ENCODE measurements at regions not wholly inside any gene's neighbourhood (a gene's known extent, or its start where the extent isn't known, plus 50 kb on each side); places are given as distances from the start of the nearest gene placed in this dataset.

DNA sequence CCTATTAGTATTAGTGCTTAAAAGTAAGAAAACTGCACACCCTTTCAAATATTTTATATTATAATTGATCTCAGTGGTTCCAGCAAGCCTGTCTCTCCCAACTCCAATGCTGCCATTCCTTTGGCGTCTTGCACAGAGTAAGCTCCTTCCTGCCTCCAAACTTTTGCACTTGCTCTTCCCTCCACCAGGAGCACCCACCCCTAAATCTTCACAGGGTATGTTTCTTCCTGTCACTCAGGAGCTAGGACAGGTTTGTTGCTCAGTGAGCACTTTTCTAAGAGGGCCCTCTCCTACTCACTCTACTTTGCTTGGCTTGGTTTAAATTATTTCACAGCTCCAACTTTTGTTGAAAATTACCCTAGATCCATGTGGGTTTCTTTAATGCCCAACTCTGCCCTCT, 189.1 kb upstream of the ADRA1B start:
- Histone ChIP-seq H3K4me3 (ENCODE audit: low read length) (no peak overlapping the region), H3K4me1 (ENCODE audit: insufficient read depth, low read length) (no peaks in the 10 kb centered on the region), H3K27ac (ENCODE audit: low read length) (no peak overlapping the region), H3K9ac (ENCODE audit: low read depth, low read length) (no peak overlapping the region), H3K9me3 (ENCODE audit: insufficient read depth, low read depth, low read length) (no peaks in the 10 kb centered on the region), H3K36me3 (ENCODE audit: insufficient read depth, low read depth, low read length) (no peaks in the 10 kb centered on the region), H3K27me3 (ENCODE audit: insufficient read depth, low read length) (no peaks in the 10 kb centered on the region)

GRCh38 chr5:159730285-159730684, 186.0 kb upstream of the ADRA1B start:
- no peaks in the 10 kb centered on the region for H3K36me3 ChIP-seq (ENCODE audit: insufficient read depth, low read depth, low read length)
- no peak overlapping the region for H3K9ac ChIP-seq (ENCODE audit: low read depth, low read length)
- H3K4me1 ChIP-seq (ENCODE audit: insufficient read depth, low read length) = no peaks in the 10 kb centered on the region
- H3K27ac ChIP-seq (ENCODE audit: low read length) = no peak overlapping the region
- H3K9me3 ChIP-seq (ENCODE audit: insufficient read depth, low read depth, low read length) = no peaks in the 10 kb centered on the region
- no peaks in the 10 kb centered on the region for H3K27me3 ChIP-seq (ENCODE audit: insufficient read depth, low read length)
- H3K4me3 ChIP-seq (ENCODE audit: low read length) = no peak overlapping the region

- no peak overlapping the region for H3K9ac ChIP-seq (ENCODE audit: low read depth, low read length)
- no peak overlapping the region for H3K27ac ChIP-seq (ENCODE audit: low read length)
- H3K9me3 ChIP-seq (ENCODE audit: insufficient read depth, low read depth, low read length) = no peaks in the 10 kb centered on the region
- H3K36me3 ChIP-seq (ENCODE audit: insufficient read depth, low read depth, low read length) = no peaks in the 10 kb centered on the region
- H3K27me3 ChIP-seq (ENCODE audit: insufficient read depth, low read length) = no peaks in the 10 kb centered on the region
- no peak overlapping the region for H3K4me3 ChIP-seq (ENCODE audit: low read length)
- H3K4me1 ChIP-seq (ENCODE audit: insufficient read depth, low read length) = no peaks in the 10 kb centered on the region
Measured at GRCh38 chr5:159732220-159732619, 184.1 kb upstream of the ADRA1B start.

GRCh38 chr5:159734366-159734765, 181.9 kb upstream of the ADRA1B start:
- no peaks in the 10 kb centered on the region for H3K27me3 ChIP-seq (ENCODE audit: insufficient read depth, low read length)
- H3K27ac ChIP-seq (ENCODE audit: low read length) = no peak overlapping the region
- no peak overlapping the region for H3K4me3 ChIP-seq (ENCODE audit: low read length)
- H3K36me3 ChIP-seq (ENCODE audit: insufficient read depth, low read depth, low read length) = no peaks in the 10 kb centered on the region
- no peak overlapping the region for H3K9ac ChIP-seq (ENCODE audit: low read depth, low read length)
- H3K4me1 ChIP-seq (ENCODE audit: insufficient read depth, low read length) = peaks cover 5% of the 10 kb centered on the region; the same call in 1 of the 2 replicates
- no peaks in the 10 kb centered on the region for H3K9me3 ChIP-seq (ENCODE audit: insufficient read depth, low read depth, low read length)

DNA sequence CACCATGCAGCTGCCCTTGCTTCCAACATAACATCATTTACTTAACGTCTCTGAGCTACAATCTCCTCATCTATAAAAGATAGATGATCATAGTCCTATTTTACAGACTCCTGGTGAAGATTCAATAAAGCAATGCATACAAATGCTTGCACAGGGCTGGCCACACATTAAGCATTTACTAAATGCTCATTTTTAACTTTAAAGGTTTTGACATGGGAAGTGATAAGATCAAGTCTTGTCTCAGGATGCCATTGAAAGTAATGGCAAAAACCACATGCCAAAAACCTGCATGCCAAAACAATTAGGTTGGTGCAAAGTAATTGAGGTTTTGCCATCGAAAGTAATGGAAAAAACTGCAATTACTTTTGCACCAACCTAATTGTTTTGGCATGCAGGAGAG, 181.2 kb upstream of the ADRA1B start:
- Histone ChIP-seq H3K27ac (ENCODE audit: low read length) (no peak overlapping the region), H3K9me3 (ENCODE audit: insufficient read depth, low read depth, low read length) (no peaks in the 10 kb centered on the region), H3K4me1 (ENCODE audit: insufficient read depth, low read length) (peaks cover 5% of the 10 kb centered on the region; the same call in 1 of the 2 replicates), H3K4me3 (ENCODE audit: low read length) (no peak overlapping the region), H3K9ac (ENCODE audit: low read depth, low read length) (no peak overlapping the region), H3K27me3 (ENCODE audit: insufficient read depth, low read length) (no peaks in the 10 kb centered on the region), H3K36me3 (ENCODE audit: insufficient read depth, low read depth, low read length) (no peaks in the 10 kb centered on the region)

GRCh38 chr5:159735749-159736660, 180.3 kb upstream of the ADRA1B start:
- H3K27me3 ChIP-seq (ENCODE audit: insufficient read depth, low read length) = no peaks in the 10 kb centered on the region
- peaks cover 5% of the 10 kb centered on the region; the same call in 1 of the 2 replicates for H3K4me1 ChIP-seq (ENCODE audit: insufficient read depth, low read length)
- H3K9me3 ChIP-seq (ENCODE audit: insufficient read depth, low read depth, low read length) = no peaks in the 10 kb centered on the region
- no peak overlapping the region for H3K4me3 ChIP-seq (ENCODE audit: low read length)
- no peak overlapping the region for H3K27ac ChIP-seq (ENCODE audit: low read length)
- H3K36me3 ChIP-seq (ENCODE audit: insufficient read depth, low read depth, low read length) = no peaks in the 10 kb centered on the region
- no peak overlapping the region for H3K9ac ChIP-seq (ENCODE audit: low read depth, low read length)

DNA sequence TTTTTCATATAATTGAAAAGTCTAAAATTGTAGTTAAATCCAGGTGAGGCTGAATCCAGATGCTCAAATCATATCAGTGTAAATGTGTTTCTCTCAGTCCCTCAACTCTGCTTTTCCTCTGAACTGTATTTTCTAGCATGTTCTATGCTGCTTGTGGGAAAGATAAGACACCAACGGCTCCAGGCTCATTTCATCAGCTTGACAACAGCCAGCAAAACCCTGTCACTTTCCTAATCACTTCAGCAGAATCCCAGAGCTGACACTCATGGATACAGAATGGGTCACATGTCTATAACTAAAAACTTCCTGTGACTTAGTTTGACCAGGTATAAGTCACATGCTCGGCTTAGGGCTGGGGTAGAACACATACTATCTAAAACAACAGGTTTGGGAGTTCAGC, 179.4 kb upstream of the ADRA1B start:
- no peaks in the 10 kb centered on the region; the same call in 1 of the 2 replicates for H3K9me3 ChIP-seq (ENCODE audit: insufficient read depth, low read depth, low read length)
- no peaks in the 10 kb centered on the region for H3K36me3 ChIP-seq (ENCODE audit: insufficient read depth, low read depth, low read length)
- H3K4me1 ChIP-seq (ENCODE audit: insufficient read depth, low read length) = peaks cover 5% of the 10 kb centered on the region; the same call in 1 of the 2 replicates
- no peak overlapping the region for H3K27ac ChIP-seq (ENCODE audit: low read length)
- H3K9ac ChIP-seq (ENCODE audit: low read depth, low read length) = no peak overlapping the region
- no peak overlapping the region for H3K4me3 ChIP-seq (ENCODE audit: low read length)
- no peaks in the 10 kb centered on the region for H3K27me3 ChIP-seq (ENCODE audit: insufficient read depth, low read length)

- Histone ChIP-seq H3K4me1 (ENCODE audit: insufficient read depth, low read length) (peaks cover 5% of the 10 kb centered on the region; the same call in 1 of the 2 replicates), H3K4me3 (ENCODE audit: low read length) (no peak overlapping the region), H3K27ac (ENCODE audit: low read length) (no peak overlapping the region), H3K36me3 (ENCODE audit: insufficient read depth, low read depth, low read length) (no peaks in the 10 kb centered on the region), H3K27me3 (ENCODE audit: insufficient read depth, low read length) (no peaks in the 10 kb centered on the region), H3K9ac (ENCODE audit: low read depth, low read length) (no peak overlapping the region), H3K9me3 (ENCODE audit: insufficient read depth, low read depth, low read length) (no peaks in the 10 kb centered on the region; the same call in 1 of the 2 replicates)
Measured at GRCh38 chr5:159737263-159737662, 179.0 kb upstream of the ADRA1B start.

- Histone ChIP-seq H3K9ac (ENCODE audit: low read depth, low read length) (no peak overlapping the region), H3K27me3 (ENCODE audit: insufficient read depth, low read length) (no peaks in the 10 kb centered on the region), H3K4me1 (ENCODE audit: insufficient read depth, low read length) (peaks cover 8% of the 10 kb centered on the region; the same call in 1 of the 2 replicates), H3K36me3 (ENCODE audit: insufficient read depth, low read depth, low read length) (no peaks in the 10 kb centered on the region), H3K9me3 (ENCODE audit: insufficient read depth, low read depth, low read length) (no peaks in the 10 kb centered on the region; the same call in 1 of the 2 replicates), H3K27ac (ENCODE audit: low read length) (no peak overlapping the region), H3K4me3 (ENCODE audit: low read length) (no peak overlapping the region)
Measured at GRCh38 chr5:159741829-159742322, 174.4 kb upstream of the ADRA1B start.

- no peak overlapping the region for H3K4me3 ChIP-seq (ENCODE audit: low read length)
- no peaks in the 10 kb centered on the region; the same call in 1 of the 2 replicates for H3K9me3 ChIP-seq (ENCODE audit: insufficient read depth, low read depth, low read length)
- no peak overlapping the region for H3K27ac ChIP-seq (ENCODE audit: low read length)
- H3K36me3 ChIP-seq (ENCODE audit: insufficient read depth, low read depth, low read length) = no peaks in the 10 kb centered on the region
- H3K27me3 ChIP-seq (ENCODE audit: insufficient read depth, low read length) = no peaks in the 10 kb centered on the region
- H3K4me1 ChIP-seq (ENCODE audit: insufficient read depth, low read length) = peaks cover 8% of the 10 kb centered on the region; the same call in 1 of the 2 replicates
- H3K9ac ChIP-seq (ENCODE audit: low read depth, low read length) = no peak overlapping the region
Measured at GRCh38 chr5:159743234-159743633, 173.0 kb upstream of the ADRA1B start.

- no peak overlapping the region for H3K4me3 ChIP-seq (ENCODE audit: low read length)
- H3K27ac ChIP-seq (ENCODE audit: low read length) = no peak overlapping the region
- no peaks in the 10 kb centered on the region for H3K27me3 ChIP-seq (ENCODE audit: insufficient read depth, low read length)
- no peak overlapping the region for H3K9ac ChIP-seq (ENCODE audit: low read depth, low read length)
- no peaks in the 10 kb centered on the region; the same call in 1 of the 2 replicates for H3K9me3 ChIP-seq (ENCODE audit: insufficient read depth, low read depth, low read length)
- no peaks in the 10 kb centered on the region for H3K36me3 ChIP-seq (ENCODE audit: insufficient read depth, low read depth, low read length)
- peaks cover 3% of the 10 kb centered on the region; the same call in 1 of the 2 replicates for H3K4me1 ChIP-seq (ENCODE audit: insufficient read depth, low read length)
Measured at GRCh38 chr5:159746707-159747106, 169.6 kb upstream of the ADRA1B start.

GRCh38 chr5:159749146-159749545, 167.1 kb upstream of the ADRA1B start:
- no peaks in the 10 kb centered on the region for H3K9me3 ChIP-seq (ENCODE audit: insufficient read depth, low read depth, low read length)
- H3K4me1 ChIP-seq (ENCODE audit: insufficient read depth, low read length) = peaks cover 3% of the 10 kb centered on the region; the same call in 1 of the 2 replicates
- no peak overlapping the region for H3K9ac ChIP-seq (ENCODE audit: low read depth, low read length)
- H3K27ac ChIP-seq (ENCODE audit: low read length) = no peak overlapping the region
- no peaks in the 10 kb centered on the region for H3K27me3 ChIP-seq (ENCODE audit: insufficient read depth, low read length)
- H3K36me3 ChIP-seq (ENCODE audit: insufficient read depth, low read depth, low read length) = no peaks in the 10 kb centered on the region
- no peak overlapping the region for H3K4me3 ChIP-seq (ENCODE audit: low read length)
